Pons (tissue), 1 donor: ENCODE measurements at regions not wholly inside any gene's neighbourhood (a gene's known extent, or its start where the extent isn't known, plus 50 kb on each side); places are given as distances from the start of the nearest gene placed in this dataset.

Experiments
- DNase-seq: peaks from one replicate; pipeline ENCODE4 v3.0.0-alpha.2; 2016; ENCODE audit warnings: low spot score

DNA sequence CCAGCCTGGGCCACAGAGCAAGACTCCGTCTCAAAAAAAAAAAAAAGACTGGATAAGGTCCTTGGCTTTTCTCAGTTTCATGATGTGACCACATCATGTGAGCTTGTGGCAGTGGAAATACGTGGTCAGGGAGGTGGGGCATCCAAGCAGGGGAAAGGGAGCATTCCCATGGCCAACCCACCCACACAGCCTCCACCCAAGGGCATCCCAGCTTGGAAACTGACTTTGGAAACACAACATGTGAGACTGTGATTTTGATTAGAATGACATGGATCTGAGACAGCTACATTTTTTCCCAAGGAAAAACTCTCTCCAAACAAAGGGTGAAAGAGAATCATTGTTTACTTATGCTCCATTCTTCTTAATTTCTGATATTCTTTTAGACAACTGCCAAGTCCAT, 405.0 kb upstream of the ZNF507 start:
- DNase-seq: no peak

DNA sequence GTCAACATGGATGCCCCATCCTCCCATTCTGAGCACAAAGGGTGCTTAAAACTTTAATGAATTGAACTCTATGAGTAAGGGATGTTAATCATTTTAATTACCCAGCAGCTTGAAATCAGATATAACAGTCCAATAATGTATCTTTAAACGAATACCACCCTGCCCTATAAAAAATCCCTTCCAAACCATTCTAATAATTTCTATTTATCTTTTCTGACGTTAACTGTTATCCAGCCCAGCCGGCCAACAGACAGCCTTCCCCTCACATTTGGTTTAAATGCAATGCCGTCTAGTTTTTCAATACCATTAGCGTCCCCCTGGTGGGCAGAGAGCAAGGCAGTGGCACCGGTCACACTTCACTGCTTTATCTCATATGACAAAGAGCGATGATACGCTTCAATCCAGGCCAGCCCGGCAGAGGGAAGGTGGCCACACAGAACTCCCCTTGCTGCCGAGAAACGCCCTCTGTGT, 402.2 kb upstream of the ZNF507 start:
- DNase-seq: no peak

DNA sequence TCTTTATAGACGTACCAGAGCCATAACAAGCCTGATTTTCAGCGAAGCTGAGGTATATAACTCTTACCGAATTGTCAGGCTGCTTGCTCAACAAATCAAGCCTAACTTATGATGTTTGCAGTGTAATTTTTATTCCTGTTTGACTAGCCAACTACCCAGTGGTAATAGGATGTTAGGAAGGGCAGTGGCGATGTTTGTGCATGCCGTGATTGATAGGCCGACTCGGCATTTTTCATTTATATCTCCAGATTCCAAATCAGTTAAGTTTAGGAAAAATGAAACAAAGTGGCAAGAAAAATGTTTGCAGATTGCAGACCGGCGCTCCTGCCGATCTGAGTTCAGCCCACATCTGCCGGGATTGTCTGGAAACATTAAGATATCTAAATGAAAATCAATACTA, 401.6 kb upstream of the ZNF507 start:
- DNase-seq: no peak

DNA sequence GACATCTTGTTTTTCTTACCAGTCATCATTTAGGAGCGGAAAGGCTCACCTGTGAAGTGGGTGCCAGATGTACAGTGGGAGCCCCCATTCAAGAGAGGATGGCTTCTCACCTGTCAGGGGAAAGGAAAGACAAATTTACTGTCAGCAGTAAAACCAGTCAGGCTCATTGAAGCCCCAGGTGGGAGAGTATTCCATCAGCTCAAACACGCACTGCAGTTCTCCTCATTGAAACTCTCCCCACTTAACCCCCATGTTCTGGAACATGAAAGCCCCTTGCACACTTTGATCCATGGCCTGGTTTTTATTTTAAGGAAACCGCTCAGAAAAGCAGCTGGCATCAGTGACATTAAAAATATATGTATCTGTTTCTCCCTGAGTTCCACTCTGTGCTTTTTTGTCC, 401.1 kb upstream of the ZNF507 start:
- no peak for DNase-seq

DNA sequence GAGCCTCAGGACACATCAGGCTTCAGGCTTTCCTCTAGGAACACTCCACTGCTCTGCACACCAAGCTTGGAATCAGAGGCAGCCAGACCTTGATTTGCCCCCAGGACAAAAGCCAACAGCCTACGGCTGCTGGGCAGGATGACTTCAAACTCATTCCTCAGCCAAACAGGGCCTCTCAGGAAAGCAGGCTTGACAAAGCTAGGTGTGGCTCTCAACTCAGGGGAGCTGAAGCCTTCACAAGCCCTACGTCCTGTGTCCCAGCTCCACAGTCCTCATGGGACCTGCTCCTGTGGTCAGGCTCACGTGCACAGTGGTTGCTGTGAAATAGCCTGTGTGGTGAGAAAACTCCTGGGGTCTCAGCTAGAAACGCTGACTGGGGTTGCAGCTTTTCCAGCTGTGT, 398.9 kb upstream of the ZNF507 start:
- DNase-seq: no peak

DNA sequence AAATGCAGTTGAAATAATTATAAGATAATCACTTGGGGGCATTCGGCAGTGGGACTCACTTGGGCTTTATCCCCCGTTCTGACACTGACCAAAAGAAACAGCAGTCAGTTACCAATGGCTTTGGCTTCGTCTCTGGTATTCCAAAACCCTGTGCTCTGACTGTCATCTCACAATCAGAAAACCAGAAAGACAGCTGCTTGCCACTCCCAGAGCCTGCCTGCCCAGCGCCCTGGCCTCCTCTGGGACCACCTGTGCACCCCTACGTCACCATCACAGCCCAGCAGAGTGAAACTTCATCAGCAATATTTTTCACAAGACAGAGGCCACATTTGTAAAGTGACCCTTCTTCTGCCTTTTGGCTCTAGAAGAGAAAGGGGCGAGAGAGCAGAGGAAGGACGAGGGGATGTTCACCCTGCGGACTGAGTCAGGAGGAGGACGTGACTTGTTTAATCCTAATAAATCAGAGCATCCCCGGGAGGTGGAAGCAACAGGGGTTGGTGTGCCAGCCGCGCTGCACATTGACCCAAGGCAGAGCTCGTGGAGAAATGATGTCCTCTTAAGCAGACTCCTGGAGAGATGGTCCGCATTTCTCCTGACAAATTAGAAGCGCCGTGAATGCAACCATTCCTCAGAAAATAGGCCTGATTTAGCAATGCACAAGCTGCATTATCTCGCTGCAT, 397.8 kb upstream of the ZNF507 start:
- no peak for DNase-seq

DNA sequence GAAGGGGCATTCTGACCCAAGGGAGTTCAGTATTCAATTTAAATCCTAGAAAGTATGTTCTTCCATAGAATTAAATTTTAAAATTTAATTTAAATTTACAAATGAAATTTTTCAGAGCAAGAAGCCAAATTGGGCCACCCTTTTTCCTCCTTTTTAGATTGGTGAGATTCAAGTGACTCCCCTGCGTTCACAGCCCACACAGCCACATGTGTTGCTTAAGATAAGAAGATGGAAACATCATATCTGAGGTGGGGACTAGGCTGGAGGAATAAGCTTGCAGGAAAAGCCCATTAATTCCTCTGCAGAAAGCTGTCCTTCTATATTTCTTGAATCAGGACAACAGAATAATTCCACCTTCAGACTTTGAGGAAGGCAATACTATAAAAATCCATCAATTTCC, 392.7 kb upstream of the ZNF507 start:
- no peak for DNase-seq

DNA sequence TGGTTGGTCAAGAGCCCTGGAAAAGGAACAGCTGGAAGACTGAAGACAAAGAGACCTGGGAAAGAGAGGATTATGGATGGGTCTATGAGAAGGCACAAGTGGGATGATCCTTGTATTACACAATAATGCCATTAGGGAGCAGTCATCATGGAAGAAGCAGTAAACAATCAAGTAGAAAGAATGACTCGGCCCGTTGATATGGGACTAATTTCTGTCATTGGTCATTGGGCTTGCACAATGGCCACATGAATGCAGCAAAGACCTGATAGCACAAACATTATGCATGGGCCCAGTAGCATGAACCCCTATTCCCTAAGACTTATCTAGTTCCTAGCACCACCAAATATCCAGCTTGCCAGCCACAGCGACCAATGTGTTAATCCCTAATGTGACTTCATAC, 390.3 kb upstream of the ZNF507 start:
- no peak for DNase-seq

DNA sequence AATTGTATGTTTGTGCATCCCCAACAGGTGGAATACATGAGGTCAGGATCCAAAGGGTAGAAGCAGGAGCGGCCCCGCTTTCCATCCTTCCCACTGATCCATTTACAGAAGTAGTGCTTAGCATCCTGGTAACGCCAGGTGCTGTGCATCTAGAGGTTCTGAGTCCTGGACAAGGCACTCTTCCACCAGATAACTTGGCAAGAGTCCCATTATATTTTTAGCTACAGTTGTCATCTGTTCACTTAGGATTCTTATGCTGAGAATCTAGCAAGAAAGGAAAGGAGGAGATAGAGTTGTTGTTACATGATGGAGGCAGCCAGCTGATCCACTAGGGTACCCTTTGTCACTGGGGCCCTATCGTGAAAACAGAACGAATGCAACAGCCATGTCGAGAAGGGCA, 389.5 kb upstream of the ZNF507 start:
- DNase-seq: no peak

DNA sequence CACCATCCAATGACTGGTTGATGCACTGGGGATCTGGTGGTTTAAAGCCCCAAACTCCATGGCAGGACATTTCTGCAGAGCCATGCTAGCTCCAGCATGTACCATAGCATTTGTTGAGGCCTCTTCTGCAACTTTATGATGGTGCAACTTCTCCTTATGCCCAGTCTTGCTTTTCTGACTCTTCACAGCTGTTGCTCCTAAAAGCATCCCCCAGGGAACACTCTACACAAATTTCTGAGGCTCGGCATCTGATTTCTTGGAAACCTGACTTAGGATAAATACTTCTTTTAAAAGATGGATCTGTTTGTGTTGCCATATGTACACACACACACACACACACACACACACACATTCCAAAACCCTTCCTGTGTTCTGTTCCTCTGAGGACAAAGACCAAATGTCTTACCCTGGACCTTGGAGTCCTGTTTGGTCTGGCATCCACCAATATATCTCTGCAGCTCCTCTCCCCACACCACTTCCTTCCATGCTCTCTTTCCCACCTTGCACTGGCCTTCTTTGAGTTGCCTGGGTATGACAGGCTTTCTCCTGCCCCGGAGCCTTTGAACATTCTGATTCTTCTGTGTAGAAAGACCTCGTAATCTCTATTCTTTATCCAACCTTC, 388.5 kb upstream of the ZNF507 start:
- DNase-seq: no peak

DNA sequence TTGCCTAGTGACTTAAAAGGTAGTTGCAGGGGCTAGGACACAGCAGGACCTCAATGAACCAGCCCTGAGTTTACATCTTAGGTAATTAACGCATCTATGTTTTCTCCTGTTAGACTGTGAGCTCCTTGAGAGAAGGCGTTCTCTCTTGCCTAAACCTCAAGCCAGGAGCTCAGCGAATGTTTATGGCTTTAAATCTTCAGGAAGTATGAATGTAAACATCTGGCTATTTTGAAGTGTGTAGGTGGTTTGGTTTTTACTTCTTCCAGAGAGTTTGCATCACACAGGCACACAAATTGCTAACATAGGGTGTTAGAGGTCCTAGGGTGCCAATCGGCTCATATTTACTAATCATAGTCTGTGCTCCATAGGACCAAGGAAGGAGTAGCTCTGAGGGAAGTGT, 387.7 kb upstream of the ZNF507 start:
- no peak for DNase-seq

DNA sequence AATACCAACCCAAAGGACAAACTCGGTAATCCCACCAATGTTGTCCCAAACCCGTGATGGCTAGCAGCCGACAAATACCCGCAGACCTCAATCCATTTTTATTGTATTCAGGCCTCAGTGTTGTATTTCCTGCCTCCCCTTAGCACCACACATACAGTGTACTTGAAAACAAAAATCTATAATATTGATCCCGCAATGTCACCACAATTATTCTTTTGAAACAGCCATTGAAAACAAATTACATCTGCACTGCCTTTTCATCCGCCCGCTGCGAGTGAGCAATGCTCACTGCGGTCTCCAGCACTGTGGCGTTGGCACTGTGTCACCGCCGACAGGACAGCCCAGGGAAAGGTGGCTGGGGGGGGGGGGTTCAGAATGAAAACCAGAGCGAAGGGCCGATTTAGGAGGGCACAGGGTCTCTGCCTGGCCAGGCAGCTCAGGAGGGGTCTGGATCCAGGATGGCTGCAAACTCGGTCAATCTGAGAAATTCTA, 385.8 kb upstream of the ZNF507 start:
- no peak for DNase-seq

DNA sequence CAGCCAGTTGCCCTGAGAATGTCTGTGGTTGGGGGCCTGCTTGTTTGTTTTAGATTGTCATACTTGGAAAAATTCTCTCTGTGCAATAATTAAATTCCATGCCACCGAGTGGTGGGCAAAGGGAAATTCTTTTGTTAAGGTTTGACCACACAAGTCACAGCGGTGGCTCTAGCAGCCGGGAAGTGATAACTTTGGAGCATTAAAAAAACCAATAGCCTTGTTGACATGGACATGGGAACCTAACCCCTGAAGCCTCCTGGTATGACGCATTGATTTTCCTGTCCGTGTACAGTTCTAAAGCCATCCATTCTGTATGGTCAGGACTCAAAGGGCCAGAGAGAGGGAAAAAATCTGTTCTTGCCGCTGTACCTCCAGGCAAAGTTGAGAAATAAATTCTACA, 384.9 kb upstream of the ZNF507 start:
- DNase-seq: no peak

DNA sequence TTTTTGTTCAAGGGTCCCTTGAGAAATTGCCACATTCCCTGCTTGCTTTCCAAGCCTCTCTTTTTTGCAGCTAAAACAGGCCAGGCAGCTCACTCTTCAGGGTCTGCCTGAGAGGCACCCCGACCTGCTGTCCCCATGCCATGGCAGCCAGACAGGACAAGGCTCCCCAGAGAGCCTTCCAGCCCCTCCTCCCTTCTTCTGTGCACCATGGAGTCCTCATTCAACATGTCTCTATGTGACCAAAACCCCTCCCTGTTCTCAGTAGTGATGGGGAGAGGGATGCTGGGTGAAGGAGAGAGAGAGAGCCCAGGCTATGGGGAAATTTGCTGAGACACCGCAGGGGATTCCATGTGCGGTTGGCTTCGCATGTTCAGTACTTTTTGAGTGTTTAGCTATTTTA, 384.2 kb upstream of the ZNF507 start:
- DNase-seq: no peak

DNA sequence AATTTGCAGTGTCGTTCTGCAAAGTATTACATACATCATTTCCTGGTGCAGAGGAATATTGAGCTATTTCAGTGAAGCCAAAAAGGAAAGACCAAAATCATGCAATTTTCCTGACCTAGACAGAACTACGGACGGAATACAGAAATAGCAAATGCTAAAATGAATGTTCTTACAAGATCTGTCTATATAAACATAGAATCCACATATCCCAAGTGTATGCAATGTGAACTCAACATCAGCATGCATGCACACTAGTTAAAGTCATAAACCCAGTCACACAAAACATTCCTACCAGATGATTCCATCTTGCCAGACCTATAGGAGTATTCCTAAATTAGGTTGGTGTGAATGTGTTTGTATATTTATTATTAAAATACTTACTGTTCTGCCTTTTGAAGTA, 383.7 kb upstream of the ZNF507 start:
- no peak for DNase-seq

DNA sequence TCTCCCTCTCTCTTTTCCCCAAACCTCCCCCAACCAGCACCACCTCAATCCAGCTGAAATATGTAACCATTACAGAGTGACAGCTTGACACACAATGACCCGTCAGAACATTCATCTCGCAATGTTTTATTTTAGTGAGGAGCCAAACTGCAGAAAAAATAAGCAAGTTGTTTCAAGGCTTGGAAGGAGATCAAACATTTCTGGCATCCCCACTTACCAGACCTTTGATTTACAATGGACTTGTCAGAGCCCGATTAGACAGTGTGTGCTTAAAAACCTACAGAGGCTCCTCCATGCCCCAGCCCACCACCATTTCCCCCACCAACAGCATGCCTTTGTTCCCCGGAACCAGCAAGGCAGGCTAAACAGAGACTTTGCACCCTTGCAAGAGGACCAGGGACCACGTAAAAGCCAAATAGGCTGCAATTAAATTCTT, 382.8 kb upstream of the ZNF507 start:
- DNase-seq: no peak

DNA sequence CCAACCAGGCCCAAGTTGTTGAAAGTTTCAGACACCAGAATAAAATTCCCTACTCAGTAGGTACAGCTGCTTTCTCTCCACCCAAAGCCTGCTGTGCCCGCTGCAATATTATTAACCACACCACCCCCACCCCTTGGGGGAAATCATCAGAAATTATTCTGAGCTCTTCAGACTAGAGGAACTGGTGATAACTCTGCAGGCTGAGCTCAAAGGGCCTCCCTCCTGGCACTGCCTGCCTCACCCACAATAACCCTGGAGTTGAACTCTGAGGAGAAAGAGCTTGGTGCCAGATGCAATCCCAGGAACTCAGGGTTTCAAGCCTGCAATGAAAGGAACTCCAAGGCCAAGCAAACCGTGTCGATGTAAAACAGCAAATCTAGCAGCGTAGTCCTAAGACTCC, 381.7 kb upstream of the ZNF507 start:
- no peak for DNase-seq

DNA sequence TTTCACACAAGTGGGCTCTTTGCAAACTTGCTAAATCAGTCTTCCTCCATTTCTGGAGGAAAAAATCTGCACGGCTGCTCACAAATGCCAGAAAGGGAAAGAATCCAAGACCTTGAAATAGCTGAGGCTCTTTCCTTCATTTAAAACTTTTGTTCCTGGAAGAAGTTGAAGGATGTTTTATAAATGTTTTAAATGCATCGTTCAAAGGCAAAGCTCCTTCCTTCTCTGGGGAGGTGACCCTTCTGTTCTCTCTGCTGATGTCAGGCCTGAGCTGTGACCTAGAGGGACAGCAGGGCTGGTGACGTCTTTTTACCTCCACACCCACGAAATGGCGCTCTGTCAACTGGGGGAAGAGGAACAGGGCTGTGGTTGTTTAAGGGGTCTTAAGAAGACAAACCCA, 376.4 kb upstream of the ZNF507 start:
- DNase-seq: no peak

DNA sequence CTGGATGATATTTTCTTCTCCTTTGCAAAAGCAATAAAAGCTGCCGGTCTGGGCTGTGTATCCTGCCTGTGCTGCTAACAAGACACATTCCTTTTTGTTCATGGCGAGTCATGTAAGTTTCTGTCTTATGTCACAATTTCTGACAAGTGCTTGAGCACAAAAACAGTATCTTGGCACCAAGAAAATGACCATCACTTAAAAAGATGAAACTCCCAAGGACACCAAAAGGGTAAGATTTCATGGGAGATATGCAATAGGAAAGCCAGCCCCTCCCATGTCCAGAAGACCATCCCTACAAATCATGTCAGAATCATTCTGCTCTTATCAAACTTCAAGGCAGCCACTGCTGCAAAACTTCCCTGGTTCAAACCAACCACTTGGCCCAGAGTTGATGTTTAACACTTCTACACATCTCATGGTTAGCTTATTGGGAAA, 375.4 kb upstream of the ZNF507 start:
- no peak for DNase-seq

DNA sequence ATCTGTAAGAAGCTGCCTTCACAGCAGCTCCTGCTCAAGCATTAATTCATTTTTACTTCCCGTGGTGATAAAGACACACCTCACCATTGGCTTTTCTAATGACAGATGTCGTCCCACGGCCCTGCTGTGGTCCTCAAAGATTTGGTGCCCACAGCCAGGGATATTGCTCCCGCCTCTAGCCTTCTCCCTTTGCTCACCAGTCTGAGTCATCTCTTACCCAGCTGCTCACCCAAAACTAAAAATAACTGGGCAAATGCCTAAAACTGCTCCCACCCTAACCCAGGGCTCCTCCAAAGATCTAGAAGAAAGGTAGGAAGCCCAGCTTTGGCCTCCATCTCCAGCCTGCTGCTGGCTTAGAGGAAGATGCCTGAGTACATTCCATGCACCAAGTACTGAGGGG, 371.1 kb upstream of the ZNF507 start:
- no peak for DNase-seq

DNA sequence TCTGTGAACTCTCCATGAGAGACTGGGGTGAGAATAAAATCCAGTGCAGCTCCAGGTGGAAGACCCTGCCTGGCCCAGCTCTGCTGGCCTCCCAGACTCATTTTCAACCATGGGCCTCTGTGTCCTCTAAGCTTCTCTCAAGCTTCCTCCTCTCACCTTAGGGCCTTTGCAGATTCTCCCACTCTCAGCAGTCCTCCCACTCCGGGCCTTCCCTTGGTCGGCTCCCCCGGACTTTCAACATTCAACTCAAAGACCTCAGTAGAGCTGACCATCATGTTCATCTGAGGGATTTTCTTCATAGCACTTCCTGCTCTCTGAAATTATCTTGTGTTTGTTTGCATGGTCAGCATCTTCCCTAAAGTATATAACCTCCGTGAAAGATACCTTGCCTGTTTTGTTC, 370.5 kb upstream of the ZNF507 start:
- DNase-seq: no peak

DNA sequence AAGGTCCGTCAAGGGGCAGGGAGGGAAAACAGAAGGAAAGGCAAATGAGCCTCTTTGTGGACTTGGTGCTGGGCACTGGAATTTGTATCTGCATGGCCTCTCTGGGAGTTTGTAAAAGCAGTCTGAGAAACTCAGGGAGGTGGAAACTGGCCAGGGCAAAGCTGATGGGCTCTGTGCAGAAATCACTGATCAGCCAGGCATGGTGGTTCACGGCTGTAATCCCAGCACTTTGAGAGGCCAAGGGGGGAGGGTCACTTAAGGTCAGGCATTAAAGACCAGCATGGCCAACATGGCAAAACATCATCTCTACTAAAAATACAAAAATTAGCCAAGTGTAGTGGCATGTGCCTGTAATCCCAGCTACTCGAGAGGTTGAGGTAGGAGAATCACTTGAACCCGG, 369.9 kb upstream of the ZNF507 start:
- no peak for DNase-seq

DNA sequence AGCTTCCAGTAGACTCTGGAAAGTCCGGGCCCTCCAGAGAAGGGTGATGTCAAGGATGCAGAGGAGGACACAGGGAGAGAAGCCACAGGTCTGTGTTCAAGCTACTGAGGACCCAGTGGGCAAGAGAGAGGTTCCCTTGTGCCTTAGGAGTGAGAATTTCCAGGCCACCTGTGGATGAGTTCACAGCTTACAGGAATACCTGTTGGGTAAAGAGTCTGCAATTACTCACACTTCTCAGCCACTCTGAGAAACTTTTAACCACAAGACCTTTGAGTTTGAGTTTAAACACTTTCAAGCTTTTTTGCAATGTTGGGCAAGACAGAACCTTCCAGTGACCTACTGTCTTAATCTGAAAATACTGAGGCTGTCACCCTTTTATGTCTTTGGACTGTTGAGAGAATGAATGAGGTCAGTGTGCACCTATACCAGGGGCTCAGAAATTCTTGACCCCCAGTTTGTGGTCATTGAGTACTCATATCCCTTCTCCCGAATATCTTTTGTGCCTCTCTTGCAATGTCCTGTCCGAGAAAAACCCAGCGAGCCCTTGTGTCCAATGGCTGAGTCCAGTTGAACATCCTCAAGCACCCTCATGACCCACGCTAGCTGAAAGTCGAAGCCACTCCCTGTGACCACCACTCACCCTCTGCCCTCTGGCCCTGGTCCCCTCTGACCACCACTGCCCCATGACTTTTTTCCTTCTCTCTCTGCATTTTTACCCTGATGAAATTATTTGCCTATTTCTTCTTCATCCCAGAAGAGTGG, 368.5 kb upstream of the ZNF507 start:
- no peak for DNase-seq
